A549 (cell line): ENCODE measurements at regions not wholly inside any gene's neighbourhood (a gene's known extent, or its start where the extent isn't known, plus 50 kb on each side); places are given as distances from the start of the nearest gene placed in this dataset.

ENCODE experiments used
- ATAC-seq, 2 experiments: fragments of 200-7000 bp in 1 of 2; fragments of >200 bp in 1 of 2; cut with Nextera tagmentation in 1 of 2; cut with Tn5 transposase in 1 of 2; 3 replicates each; pipeline versions ENCODE4 v1.8.0 to v1.9.1; 2018 to 2020; ENCODE audit warnings: mild to moderate bottlenecking in 1 of 2, moderate library complexity in 1 of 2
- CTCF ChIA-PET: fragments of 300-600 bp; sonication (Branson Sonifier 250); formaldehyde crosslinking; extraction: SDS; loops from one replicate; lab custom pipeline; 2021; ENCODE audit warnings: antibody characterized with exemption, inconsistent platforms; lab: Yijun Ruan, JAX
- POLR2A ChIA-PET: fragments of 350-600 bp; formaldehyde crosslinking; extraction: SDS; loops from one replicate; lab custom pipeline; 2021; ENCODE audit warnings: antibody characterized with exemption, inconsistent platforms; lab: Yijun Ruan, JAX
- DNase-seq, 2 experiments: peaks; one replicate each; pipeline versions ENCODE4 v3.0.0 to v3.0.0-alpha.2; 2011 to 2016; ENCODE audit warnings: low read depth in 1 of 2, low spot score in 1 of 2
- FAIRE-seq: peaks from 2 replicates; lab custom pipeline; 2011; peaks lifted over from hg19 to GRCh38; lab: Jason Lieb, UNC
- H3K27ac ChIP-seq, 2 experiments: fragments of >200 bp; sonication (Bioruptor Twin); formaldehyde crosslinking; 3 replicates each; pipeline ENCODE4 v1.5.1; 2016 to 2017
- H3K4me1 ChIP-seq: fragments of >200 bp; sonication (Bioruptor Twin); formaldehyde crosslinking; 3 replicates; pipeline ENCODE4 v1.6.1; 2016
- H3K4me2 ChIP-seq: fragments of >200 bp; sonication (Bioruptor Twin); formaldehyde crosslinking; 3 replicates; pipeline ENCODE4 v1.6.1; 2016
- H3K4me3 ChIP-seq: fragments of >200 bp; sonication (Bioruptor Twin); formaldehyde crosslinking; 3 replicates; pipeline ENCODE4 v1.5.1; 2016
- H3K9me3 ChIP-seq: fragments of >200 bp; sonication (Bioruptor Twin); formaldehyde crosslinking; 3 replicates; pipeline ENCODE4 v1.6.1; 2016
- EHF ChIP-seq: fragments of 250-450 bp; sonication (Bioruptor Pico); IDR thresholded peaks from 2 replicates; pipeline ENCODE4 v1.5.0; 2020; ENCODE audit warnings: mild to moderate bottlenecking
- EP300 ChIP-seq, 2 experiments: fragments of >200 bp; sonication (Bioruptor Twin); formaldehyde crosslinking; IDR thresholded peaks; 2 replicates in 1 of 2; 3 replicates in 1 of 2; pipeline ENCODE4 v1.6.1; 2016 to 2017
- HOXB13 ChIP-seq: fragments of 250-450 bp; sonication (Bioruptor Pico); IDR thresholded peaks from 2 replicates; pipeline ENCODE4 v1.5.0; 2020; ENCODE audit warnings: low read depth, mild to moderate bottlenecking, moderate library complexity
- HOXB5 ChIP-seq: fragments of 250-450 bp; sonication (Bioruptor Pico); IDR thresholded peaks from 2 replicates; pipeline ENCODE4 v1.5.0; 2020; ENCODE audit warnings: mild to moderate bottlenecking, moderate library complexity
- JUN ChIP-seq, 2 experiments: fragments of >200 bp; sonication (Bioruptor Twin); formaldehyde crosslinking; IDR thresholded peaks; 2 replicates in 1 of 2; 3 replicates in 1 of 2; pipeline ENCODE4 v1.6.1; 2016 to 2017
- KDM1A ChIP-seq: fragments of 200-600 bp; sonication (generic); IDR thresholded peaks from 2 replicates; pipeline ENCODE4 v1.6.1; 2016; ENCODE audit warnings: low read depth, mild to moderate bottlenecking
- NFE2L2 ChIP-seq: fragments of 150-350 bp; conservative IDR thresholded peaks from 2 replicates; pipeline ENCODE4 v1.6.1; 2014; ENCODE audit warnings: low read length
- NPAS2 ChIP-seq: fragments of 250-450 bp; sonication (Bioruptor Pico); IDR thresholded peaks from 2 replicates; pipeline ENCODE4 v1.8.0; 2022; ENCODE audit warnings: mild to moderate bottlenecking, moderate library complexity, borderline replicate concordance
- NR3C1 ChIP-seq: fragments of >200 bp; sonication (Bioruptor Twin); formaldehyde crosslinking; IDR thresholded peaks from 3 replicates; pipeline ENCODE4 v1.6.1; 2017
- POLR2AphosphoS2 ChIP-seq: conservative IDR thresholded peaks from 2 replicates; pipeline ENCODE4 v1.6.1; 2012; ENCODE audit warnings: low read length, improper control_type of control experiment, inconsistent platforms
- RARB ChIP-seq: fragments of 250-450 bp; sonication (Bioruptor Pico); IDR thresholded peaks from 2 replicates; pipeline ENCODE4 v1.8.0; 2021; ENCODE audit warnings: mild to moderate bottlenecking, moderate library complexity
- RCOR1 ChIP-seq: fragments of 150-350 bp; IDR thresholded peaks from 2 replicates; pipeline ENCODE4 v1.6.1; 2014; ENCODE audit warnings: antibody characterized with exemption, low read length, low read depth
- TFCP2L1 ChIP-seq: fragments of 250-450 bp; sonication (Bioruptor Pico); IDR thresholded peaks from 2 replicates; pipeline ENCODE4 v1.5.0; 2021; ENCODE audit warnings: mild to moderate bottlenecking
- ZC3H11A ChIP-seq: fragments of 450-650 bp; IDR thresholded peaks from 2 replicates; pipeline ENCODE4 v1.6.1; 2014; ENCODE audit warnings: antibody characterized with exemption, mild to moderate bottlenecking
- WGBS: methylation state at CpG from one replicate; pipeline ENCODE4 v1.1.6; 2017; ENCODE audit errors: missing lambda C conversion rate; 5-methylcytosine and 5-hydroxymethylcytosine counted together
- TF ChIP-seq, protein P1 (sequence below): fragments of 250-450 bp; sonication (Bioruptor Pico); IDR thresholded peaks from 2 replicates; pipeline ENCODE4 v1.5.0; 2021; ENCODE audit warnings: mild to moderate bottlenecking, moderate library complexity, borderline replicate concordance
- TF ChIP-seq, protein P2 (sequence below): fragments of >200 bp; sonication (Bioruptor Twin); formaldehyde crosslinking; IDR thresholded peaks from 2 replicates; pipeline ENCODE4 v1.6.1; 2016
- TF ChIP-seq, protein P3 (sequence below): IDR thresholded peaks from 2 replicates; pipeline ENCODE4 v1.6.1; 2012
- TF ChIP-seq, protein P4 (sequence below): fragments of >200 bp; sonication (Bioruptor Twin); formaldehyde crosslinking; IDR thresholded peaks from 3 replicates; pipeline ENCODE4 v1.6.1; 2016
- TF ChIP-seq, protein P5 (sequence below): IDR thresholded peaks from 2 replicates; pipeline ENCODE4 v1.6.1; 2012; ENCODE audit warnings: low read depth, borderline replicate concordance

DNA sequence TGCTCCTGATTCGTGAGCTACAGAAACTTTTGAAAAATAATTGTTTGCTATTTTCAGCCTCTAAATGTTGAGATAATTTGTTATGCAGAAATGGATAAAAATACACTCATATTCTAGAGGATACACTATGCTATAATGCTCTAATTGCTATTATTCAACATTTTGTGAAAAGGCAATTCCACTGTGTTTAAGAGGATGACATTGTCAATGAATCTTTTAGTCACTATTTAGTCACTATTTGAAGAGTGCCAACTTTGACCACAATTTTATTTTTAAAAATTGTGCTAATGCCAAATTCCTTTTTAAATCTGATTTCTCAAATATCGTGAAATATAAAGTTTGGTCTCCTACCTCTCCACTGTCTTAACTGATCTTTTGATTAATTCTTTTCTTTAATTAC, 604.9 kb upstream of the KCNMB2 start:
- no peak overlapping the region for H3K4me3 ChIP-seq
- H3K4me1 ChIP-seq: peaks cover 61% of the 10 kb centered on the region
- ATAC-seq: no peak
- DNase-seq: no peak
- FAIRE-seq: no peak
- TF ChIP-seq, protein P1, sequence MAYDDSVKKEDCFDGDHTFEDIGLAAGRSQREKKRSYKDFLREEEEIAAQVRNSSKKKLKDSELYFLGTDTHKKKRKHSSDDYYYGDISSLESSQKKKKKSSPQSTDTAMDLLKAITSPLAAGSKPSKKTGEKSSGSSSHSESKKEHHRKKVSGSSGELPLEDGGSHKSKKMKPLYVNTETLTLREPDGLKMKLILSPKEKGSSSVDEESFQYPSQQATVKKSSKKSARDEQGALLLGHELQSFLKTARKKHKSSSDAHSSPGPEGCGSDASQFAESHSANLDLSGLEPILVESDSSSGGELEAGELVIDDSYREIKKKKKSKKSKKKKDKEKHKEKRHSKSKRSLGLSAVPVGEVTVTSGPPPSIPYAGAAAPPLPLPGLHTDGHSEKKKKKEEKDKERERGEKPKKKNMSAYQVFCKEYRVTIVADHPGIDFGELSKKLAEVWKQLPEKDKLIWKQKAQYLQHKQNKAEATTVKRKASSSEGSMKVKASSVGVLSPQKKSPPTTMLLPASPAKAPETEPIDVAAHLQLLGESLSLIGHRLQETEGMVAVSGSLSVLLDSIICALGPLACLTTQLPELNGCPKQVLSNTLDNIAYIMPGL (CRISPR knock-in tag): no peak
- TF ChIP-seq, protein P2, sequence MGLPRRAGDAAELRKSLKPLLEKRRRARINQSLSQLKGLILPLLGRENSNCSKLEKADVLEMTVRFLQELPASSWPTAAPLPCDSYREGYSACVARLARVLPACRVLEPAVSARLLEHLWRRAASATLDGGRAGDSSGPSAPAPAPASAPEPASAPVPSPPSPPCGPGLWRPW: no peak
- TF ChIP-seq NFE2L2: no peak
- POLR2A ChIA-PET: no interaction called here
- H3K9me3 ChIP-seq: no peaks in the 10 kb centered on the region
- H3K4me2 ChIP-seq: no peak overlapping the region
- 77% methylated on average over 2 of the region's 2 CpGs for WGBS
- H3K27ac ChIP-seq: peak overlapping the region in 1 of 2 experiments; percentile 64; a peak in 2 of 6 replicates
- CTCF ChIA-PET: interaction anchor here (0.7 kb wide), 1 partner anchor 21 kb away, joined by 3 read pairs; no protein-coding TSS in a partner anchor

DNA sequence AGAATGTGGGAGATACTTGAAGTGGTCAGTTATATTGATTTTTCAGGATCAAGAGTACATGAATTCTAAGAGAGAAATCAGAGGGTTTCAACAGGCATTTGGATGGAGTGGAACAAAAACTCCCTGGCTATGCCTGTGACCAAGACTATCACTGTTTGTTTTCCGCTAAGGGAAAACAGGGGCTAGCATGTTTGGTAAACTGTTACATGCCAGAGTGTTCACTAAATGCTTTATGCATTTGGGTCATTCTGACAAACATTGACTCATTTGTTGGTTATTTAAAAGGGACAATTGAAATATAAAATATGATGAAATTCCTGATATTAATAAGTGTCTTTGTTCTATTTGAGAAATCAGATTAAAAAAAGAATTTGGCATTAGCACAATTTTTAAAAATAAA, 603.9 kb upstream of the KCNMB2 start:
- 79% methylated on average over 1 of the region's 1 CpG for WGBS
- peak overlapping the region; percentile 29 to 64 for H3K27ac ChIP-seq
- H3K9me3 ChIP-seq: no peaks in the 10 kb centered on the region
- TF ChIP-seq EHF (CRISPR knock-in tag): no peak
- no peak for TF ChIP-seq KDM1A
- TF ChIP-seq TFCP2L1 (CRISPR knock-in tag): no peak
- no peak for TF ChIP-seq HOXB5
- no peak for TF ChIP-seq POLR2AphosphoS2
- TF ChIP-seq, protein P3, sequence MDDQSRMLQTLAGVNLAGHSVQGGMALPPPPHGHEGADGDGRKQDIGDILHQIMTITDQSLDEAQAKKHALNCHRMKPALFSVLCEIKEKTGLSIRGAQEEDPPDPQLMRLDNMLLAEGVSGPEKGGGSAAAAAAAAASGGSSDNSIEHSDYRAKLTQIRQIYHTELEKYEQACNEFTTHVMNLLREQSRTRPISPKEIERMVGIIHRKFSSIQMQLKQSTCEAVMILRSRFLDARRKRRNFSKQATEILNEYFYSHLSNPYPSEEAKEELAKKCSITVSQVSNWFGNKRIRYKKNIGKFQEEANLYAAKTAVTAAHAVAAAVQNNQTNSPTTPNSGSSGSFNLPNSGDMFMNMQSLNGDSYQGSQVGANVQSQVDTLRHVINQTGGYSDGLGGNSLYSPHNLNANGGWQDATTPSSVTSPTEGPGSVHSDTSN: no peak
- no peak for TF ChIP-seq NFE2L2
- no peak for TF ChIP-seq ZC3H11A
- TF ChIP-seq NR3C1: no peak
- no peak for TF ChIP-seq JUN (IDR thresholded peaks at IDR 0.05)
- no peak for TF ChIP-seq NPAS2 (CRISPR knock-in tag)
- TF ChIP-seq, protein P4, sequence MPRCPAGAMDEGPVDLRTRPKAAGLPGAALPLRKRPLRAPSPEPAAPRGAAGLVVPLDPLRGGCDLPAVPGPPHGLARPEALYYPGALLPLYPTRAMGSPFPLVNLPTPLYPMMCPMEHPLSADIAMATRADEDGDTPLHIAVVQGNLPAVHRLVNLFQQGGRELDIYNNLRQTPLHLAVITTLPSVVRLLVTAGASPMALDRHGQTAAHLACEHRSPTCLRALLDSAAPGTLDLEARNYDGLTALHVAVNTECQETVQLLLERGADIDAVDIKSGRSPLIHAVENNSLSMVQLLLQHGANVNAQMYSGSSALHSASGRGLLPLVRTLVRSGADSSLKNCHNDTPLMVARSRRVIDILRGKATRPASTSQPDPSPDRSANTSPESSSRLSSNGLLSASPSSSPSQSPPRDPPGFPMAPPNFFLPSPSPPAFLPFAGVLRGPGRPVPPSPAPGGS: no peak
- TF ChIP-seq RCOR1: no peak
- ATAC-seq (no peak), DNase-seq (no peak), FAIRE-seq (no peak)
- H3K4me1 ChIP-seq: peaks cover 61% of the 10 kb centered on the region
- H3K4me2 ChIP-seq: peak overlapping the region; percentile 42
- H3K4me3 ChIP-seq: no peak overlapping the region
- ChIA-PET POLR2A (no interaction called here), CTCF (interaction anchor here (1.1 kb wide), 1 partner anchor 15 kb away, joined by 3 read pairs; no protein-coding TSS in a partner anchor)

DNA sequence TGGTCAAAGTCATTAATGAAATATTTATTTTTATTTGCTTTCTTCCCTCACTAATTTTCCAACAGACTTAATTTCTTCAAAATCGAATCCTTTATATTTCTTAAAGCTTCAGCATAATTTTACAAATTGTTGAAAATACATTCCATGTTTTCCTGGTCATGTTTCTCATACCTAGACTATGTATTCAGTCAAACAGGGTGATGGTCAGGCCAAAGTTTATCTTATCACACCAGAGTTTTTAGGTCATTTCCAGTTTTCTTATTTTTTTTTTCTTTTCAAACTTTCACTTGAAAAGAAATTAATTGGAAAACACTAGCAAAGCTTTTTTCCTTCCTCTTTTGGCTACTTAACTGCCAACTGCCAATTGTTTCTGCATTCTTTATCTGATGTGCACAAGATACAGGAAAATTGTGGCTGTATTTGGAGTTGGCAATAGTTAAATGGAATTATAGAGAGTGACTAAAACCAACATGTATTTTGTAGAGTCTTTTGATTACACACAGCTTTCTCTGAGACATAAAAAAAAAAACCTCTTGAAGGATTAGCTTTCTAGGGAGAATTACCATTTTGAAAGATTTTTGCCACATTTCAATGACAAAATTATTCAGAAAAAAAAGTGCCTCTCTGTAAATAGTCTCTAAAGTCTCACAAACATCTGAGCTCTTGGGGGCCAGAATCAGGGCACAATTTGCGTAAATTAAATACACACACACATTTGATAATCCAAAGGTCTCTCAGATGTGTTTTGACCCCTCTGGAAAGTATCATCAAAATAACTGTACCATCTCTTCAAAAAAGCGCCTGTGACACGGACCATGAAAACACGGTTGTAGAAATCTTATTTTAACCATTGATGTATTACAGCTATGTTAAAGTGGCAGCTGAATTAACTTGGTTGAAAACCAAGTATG, 603.2 kb upstream of the KCNMB2 start:
- no peaks in the 10 kb centered on the region for H3K9me3 ChIP-seq
- 73% methylated on average over 5 of the region's 5 CpGs for WGBS
- TF ChIP-seq HOXB13 (CRISPR knock-in tag) (no peak), RARB (CRISPR knock-in tag) (no peak), HOXB5 (no peak), EP300 (IDR thresholded peaks at IDR 0.05) (no peak), NPAS2 (CRISPR knock-in tag) (no peak)
- TF ChIP-seq, protein P5, sequence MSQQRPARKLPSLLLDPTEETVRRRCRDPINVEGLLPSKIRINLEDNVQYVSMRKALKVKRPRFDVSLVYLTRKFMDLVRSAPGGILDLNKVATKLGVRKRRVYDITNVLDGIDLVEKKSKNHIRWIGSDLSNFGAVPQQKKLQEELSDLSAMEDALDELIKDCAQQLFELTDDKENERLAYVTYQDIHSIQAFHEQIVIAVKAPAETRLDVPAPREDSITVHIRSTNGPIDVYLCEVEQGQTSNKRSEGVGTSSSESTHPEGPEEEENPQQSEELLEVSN: no peak
- TF ChIP-seq, all 56 proteins: peak for 0
- ATAC-seq (no peak), FAIRE-seq (no peak), DNase-seq (no peak)
- no peak overlapping the region for H3K4me3 ChIP-seq
- peaks cover 56% of the 10 kb centered on the region for H3K4me1 ChIP-seq
- H3K4me2 ChIP-seq: peak overlapping the region; percentile 42
- ChIA-PET CTCF (interaction anchor here (1.1 kb wide), 2 partner anchors 11 to 16 kb away, joined by 3 read pairs; no protein-coding TSS in a partner anchor), POLR2A (no interaction called here)
- peak overlapping the region; percentile 29 to 78; a peak in 5 of 6 replicates for H3K27ac ChIP-seq
